ENCODE measurements at regions not wholly inside any gene's neighbourhood (a gene's known extent, or its start where the extent isn't known, plus 50 kb on each side); places are given as distances from the start of the nearest gene placed in this dataset.

DNA sequence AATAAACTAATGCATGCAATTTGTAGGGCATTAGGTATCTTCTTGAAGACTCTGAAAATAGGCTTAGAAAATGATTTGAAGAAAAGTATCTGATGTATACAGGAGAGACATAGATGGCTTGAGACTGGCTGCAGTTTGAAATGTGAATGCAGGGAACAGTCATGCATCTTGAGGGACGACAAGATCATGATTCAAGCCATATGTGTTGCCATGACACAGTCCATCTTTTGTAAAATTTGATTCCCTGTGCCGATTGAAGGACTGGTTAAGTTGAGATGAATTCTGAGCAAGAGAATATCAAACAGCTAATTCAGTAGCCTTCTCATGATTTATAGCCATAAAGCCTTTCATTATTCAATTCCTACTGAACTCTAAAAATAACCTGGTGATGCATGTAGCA, 231.6 kb downstream of the CASP12 start:
- peak; percentile 12 for DNase-seq (ENCODE audit: low read depth)
- no peak overlapping the region for H3K4me3 ChIP-seq (ENCODE audit: control insufficient read depth, low read depth, low read length)
- TF ChIP-seq, protein P1, sequence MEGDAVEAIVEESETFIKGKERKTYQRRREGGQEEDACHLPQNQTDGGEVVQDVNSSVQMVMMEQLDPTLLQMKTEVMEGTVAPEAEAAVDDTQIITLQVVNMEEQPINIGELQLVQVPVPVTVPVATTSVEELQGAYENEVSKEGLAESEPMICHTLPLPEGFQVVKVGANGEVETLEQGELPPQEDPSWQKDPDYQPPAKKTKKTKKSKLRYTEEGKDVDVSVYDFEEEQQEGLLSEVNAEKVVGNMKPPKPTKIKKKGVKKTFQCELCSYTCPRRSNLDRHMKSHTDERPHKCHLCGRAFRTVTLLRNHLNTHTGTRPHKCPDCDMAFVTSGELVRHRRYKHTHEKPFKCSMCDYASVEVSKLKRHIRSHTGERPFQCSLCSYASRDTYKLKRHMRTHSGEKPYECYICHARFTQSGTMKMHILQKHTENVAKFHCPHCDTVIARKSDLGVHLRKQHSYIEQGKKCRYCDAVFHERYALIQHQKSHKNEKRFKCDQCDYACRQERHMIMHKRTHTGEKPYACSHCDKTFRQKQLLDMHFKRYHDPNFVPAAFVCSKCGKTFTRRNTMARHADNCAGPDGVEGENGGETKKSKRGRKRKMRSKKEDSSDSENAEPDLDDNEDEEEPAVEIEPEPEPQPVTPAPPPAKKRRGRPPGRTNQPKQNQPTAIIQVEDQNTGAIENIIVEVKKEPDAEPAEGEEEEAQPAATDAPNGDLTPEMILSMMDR (conservative IDR thresholded peaks at IDR 0.05; ENCODE audit: control insufficient read depth, insufficient read depth, low read depth, low read length), result no peak

DNA sequence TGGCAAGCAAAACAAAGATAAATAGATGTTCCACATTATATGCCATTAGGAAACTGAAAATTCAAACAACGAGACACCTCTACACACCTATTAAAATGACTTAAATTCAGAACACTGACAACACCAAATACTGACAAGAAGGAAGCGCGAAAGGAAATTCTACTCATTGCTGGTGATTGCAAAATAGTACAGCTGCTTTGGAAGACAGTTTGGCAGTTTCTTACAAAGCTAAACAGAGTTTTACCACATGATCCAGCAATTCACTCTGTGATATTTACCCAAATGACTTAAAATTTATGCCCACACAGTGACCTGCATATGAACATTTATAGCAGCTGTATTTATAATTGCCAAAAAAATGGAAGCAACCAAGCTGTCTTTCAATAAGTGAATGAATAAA, 232.6 kb downstream of the CASP12 start:
- TF ChIP-seq, protein P1 (conservative IDR thresholded peaks at IDR 0.05; ENCODE audit: control insufficient read depth, insufficient read depth, low read depth, low read length), result no peak
- H3K4me3 ChIP-seq (ENCODE audit: control insufficient read depth, low read depth, low read length), result no peak overlapping the region
- peak; percentile 61 for DNase-seq (ENCODE audit: low read depth)

DNA sequence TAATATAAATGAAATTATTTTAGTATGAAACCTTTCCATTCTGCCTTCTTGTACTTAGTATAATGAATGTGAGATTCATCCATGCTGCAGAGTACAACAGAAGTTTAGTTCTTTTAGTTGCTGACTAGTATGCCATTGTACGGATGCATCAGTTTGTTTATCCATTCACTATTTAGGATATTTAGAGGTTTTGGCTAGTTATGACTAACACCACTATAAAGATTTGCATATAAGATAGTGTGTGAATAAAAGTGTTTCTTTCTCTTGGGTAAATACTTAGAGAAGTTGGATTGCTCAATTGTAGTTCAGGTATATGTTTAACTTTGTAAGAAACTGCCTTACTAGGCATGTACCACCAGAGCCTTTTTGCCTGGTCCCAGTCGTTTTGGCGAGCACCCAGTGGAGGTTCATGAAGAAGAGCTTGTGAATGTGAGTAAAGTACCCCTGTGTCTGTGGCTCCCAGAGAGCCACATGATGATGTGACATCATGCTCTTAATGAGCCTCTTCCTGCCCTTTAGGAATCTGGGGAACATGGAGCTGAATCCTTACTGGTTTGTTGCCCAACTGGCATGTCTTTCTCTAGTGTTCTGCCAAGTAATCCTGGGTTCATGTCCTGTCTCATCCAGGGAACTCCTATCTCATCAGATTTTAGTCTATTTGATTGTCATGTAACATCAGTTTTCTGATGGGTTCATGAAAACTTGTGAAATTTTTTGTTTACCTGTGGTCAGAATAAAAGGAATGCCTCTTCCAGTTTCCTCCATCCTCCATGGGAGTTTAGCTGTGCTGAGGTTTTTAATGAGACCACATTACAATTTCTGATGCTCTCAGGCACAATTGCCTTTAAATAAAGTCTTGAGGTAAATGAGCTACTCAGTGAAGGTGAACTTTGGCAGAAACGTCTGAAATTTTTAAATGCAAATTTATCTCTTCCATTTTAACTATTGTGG, 234.8 kb downstream of the CASP12 start:
- peak; percentile 40 for DNase-seq (ENCODE audit: low read depth)
- no peak overlapping the region for H3K4me3 ChIP-seq (ENCODE audit: control insufficient read depth, low read depth, low read length)
- TF ChIP-seq, protein P1 (conservative IDR thresholded peaks at IDR 0.05; ENCODE audit: control insufficient read depth, insufficient read depth, low read depth, low read length), result no peak

DNA sequence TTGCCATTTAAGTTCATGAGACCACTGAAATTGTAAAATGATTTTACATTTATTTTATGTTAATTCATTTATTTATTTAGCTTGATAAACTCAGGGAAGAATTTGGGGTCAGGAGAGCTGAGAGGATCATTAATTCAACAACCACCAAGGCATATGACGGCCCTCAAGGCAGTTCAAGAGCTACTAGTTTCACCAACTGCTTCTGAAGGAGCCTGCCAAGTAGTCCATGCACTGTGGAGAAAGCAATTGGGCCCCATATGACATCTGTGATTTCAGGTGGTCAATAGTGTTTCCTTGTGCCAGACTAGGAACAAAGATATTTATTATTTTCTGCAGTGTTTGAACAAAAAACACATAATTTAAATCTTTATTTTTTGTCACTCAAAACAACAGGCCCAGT, 236.4 kb downstream of the CASP12 start:
- TF ChIP-seq, protein P1 (conservative IDR thresholded peaks at IDR 0.05; ENCODE audit: control insufficient read depth, insufficient read depth, low read depth, low read length), result no peak
- no peak for DNase-seq (ENCODE audit: low read depth)
- H3K4me3 ChIP-seq (ENCODE audit: control insufficient read depth, low read depth, low read length), result no peak overlapping the region

DNA sequence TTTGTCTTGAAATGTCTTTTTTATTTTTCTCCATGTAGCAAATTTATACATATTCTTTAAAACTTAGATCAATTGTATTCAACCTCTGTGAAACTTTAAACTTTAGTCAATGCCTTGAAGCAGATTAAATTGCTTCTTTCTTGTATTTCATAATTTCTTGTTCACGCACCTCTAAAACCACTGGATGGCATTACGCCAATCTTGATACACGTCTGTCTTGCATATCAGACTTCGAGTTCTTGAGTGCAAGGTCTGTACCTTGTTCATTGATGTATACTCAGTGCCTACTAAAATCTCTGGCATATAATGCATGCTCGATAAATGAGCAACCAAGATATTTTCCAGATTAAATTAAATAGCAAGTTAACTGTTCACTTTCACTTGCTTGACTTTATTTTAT, 236.8 kb downstream of the CASP12 start:
- TF ChIP-seq, protein P1 (conservative IDR thresholded peaks at IDR 0.05; ENCODE audit: control insufficient read depth, insufficient read depth, low read depth, low read length), result no peak
- no peak overlapping the region for H3K4me3 ChIP-seq (ENCODE audit: control insufficient read depth, low read depth, low read length)
- no peak for DNase-seq (ENCODE audit: low read depth)

DNA sequence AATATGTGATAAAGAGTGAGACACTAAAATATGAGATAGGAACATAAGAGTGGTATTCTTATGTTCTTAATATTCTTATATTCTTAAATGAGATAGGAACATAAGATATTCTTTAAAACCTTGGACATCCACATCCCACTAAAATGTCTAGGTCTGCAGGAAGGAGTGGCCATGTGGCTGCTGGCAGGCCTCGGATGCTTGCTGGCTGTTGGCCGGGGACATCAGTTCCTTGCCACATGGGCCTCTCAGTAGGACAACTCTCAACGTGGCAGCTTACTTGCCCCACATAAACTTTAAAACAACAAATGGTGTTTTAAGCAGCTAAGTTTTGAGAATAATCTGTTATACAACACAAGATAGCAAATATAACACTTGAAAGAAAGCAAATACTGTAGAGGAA, 240.1 kb downstream of the CASP12 start:
- DNase-seq (ENCODE audit: low read depth), result no peak
- no peak overlapping the region for H3K4me3 ChIP-seq (ENCODE audit: control insufficient read depth, low read depth, low read length)
- TF ChIP-seq, protein P1 (conservative IDR thresholded peaks at IDR 0.05; ENCODE audit: control insufficient read depth, insufficient read depth, low read depth, low read length), result no peak

Data from fibroblast of mammary gland (primary cell).